OCI-LY1 (cell line): ENCODE measurements at regions not wholly inside any gene's neighbourhood (a gene's known extent, or its start where the extent isn't known, plus 50 kb on each side); places are given as distances from the start of the nearest gene placed in this dataset.

Source experiments
- H2AFZ ChIP-seq: fragments of 200-600 bp; sonication (generic), shearing (Covaris generic); 2 replicates; pipeline ENCODE4 v1.6.0; 2014; ENCODE audit warnings: antibody characterized with exemption, mild to moderate bottlenecking, low read length
- H3F3A ChIP-seq: fragments of 200-600 bp; sonication (generic), shearing (Covaris generic); 2 replicates; pipeline ENCODE4 v1.6.0; 2014; ENCODE audit warnings: mild to moderate bottlenecking, antibody characterized with exemption, low read length, moderate library complexity; ENCODE audit not compliant: insufficient read depth
- H3K27ac ChIP-seq: fragments of 200-600 bp; sonication (generic); 2 replicates; pipeline ENCODE4 v1.5.1; 2014; ENCODE audit warnings: low read length, mixed run types, mild to moderate bottlenecking, low read depth; ENCODE audit not compliant: poor library complexity, severe bottlenecking
- H3K27me3 ChIP-seq: fragments of 200-600 bp; sonication (generic); 2 replicates; pipeline ENCODE4 v1.6.0; 2014; ENCODE audit warnings: antibody characterized with exemption, mild to moderate bottlenecking, low read length, moderate library complexity; ENCODE audit not compliant: insufficient read depth
- H3K36me3 ChIP-seq: fragments of 200-600 bp; sonication (generic); 2 replicates; pipeline ENCODE4 v1.6.1; 2014; ENCODE audit warnings: mild to moderate bottlenecking, antibody characterized with exemption, low read length, moderate library complexity, mixed read lengths; ENCODE audit not compliant: insufficient read depth
- H3K4me1 ChIP-seq: fragments of 200-600 bp; sonication (generic); 2 replicates; pipeline ENCODE4 v1.5.1; 2014; ENCODE audit warnings: mild to moderate bottlenecking, low read length, moderate library complexity; ENCODE audit not compliant: insufficient read depth, severe bottlenecking
- H3K4me2 ChIP-seq: fragments of 200-600 bp; sonication (generic), shearing (Covaris generic); 2 replicates; pipeline ENCODE4 v1.6.1; 2014; ENCODE audit warnings: low read length
- H3K4me3 ChIP-seq: fragments of 200-600 bp; sonication (generic); 2 replicates; pipeline ENCODE4 v1.5.1; 2014; ENCODE audit warnings: low read length, low read depth, mild to moderate bottlenecking, mixed read lengths; ENCODE audit not compliant: poor library complexity, severe bottlenecking
- H3K79me2 ChIP-seq: fragments of 200-600 bp; shearing (Covaris generic); 2 replicates; pipeline ENCODE4 v1.6.1; 2016; ENCODE audit warnings: mixed run types, low read length, mixed read lengths; ENCODE audit not compliant: insufficient read depth
- H3K9ac ChIP-seq: fragments of 200-600 bp; sonication (generic), shearing (Covaris generic); 2 replicates; pipeline ENCODE4 v1.6.1; 2014; ENCODE audit warnings: mild to moderate bottlenecking, low read length, mixed read lengths
- H3K9me2 ChIP-seq: fragments of 200-600 bp; sonication (generic), shearing (Covaris generic); 2 replicates; pipeline ENCODE4 v1.6.1; 2014; ENCODE audit warnings: low read depth, mild to moderate bottlenecking, low read length, mixed read lengths
- H3K9me3 ChIP-seq: fragments of 200-600 bp; shearing (Covaris generic); 2 replicates; pipeline ENCODE4 v1.6.1; 2014; ENCODE audit warnings: low read length, mixed read lengths
- H4K20me1 ChIP-seq: fragments of 200-600 bp; sonication (generic), shearing (Covaris generic); 2 replicates; pipeline ENCODE4 v1.6.0; 2016; ENCODE audit warnings: mild to moderate bottlenecking, low read length; ENCODE audit not compliant: insufficient read depth
- CTCF ChIP-seq: fragments of 200-600 bp; sonication (generic), shearing (Covaris generic); IDR thresholded peaks from 2 replicates; pipeline ENCODE4 v1.5.1; 2017; ENCODE audit warnings: mild to moderate bottlenecking, antibody characterized with exemption, low read length, moderate library complexity, mixed read lengths
- EZH2 ChIP-seq: fragments of 200-600 bp; sonication (generic), shearing (Covaris generic); IDR thresholded peaks from 2 replicates; pipeline ENCODE4 v1.8.0; 2017; ENCODE audit warnings: borderline replicate concordance, mixed run types, mild to moderate bottlenecking, antibody characterized with exemption, low read length, moderate library complexity, mixed read lengths

GRCh38 chr2:19111354-19111753 lies 247.1 kb downstream of the OSR1 start:
- H3F3A ChIP-seq = no peaks in the 10 kb centered on the region
- no peaks in the 10 kb centered on the region for H3K9me2 ChIP-seq
- H3K36me3 ChIP-seq = no peaks in the 10 kb centered on the region
- H2AFZ ChIP-seq = no peak overlapping the region
- H3K9ac ChIP-seq = no peak overlapping the region
- no peaks in the 10 kb centered on the region for H3K79me2 ChIP-seq
- no peaks in the 10 kb centered on the region for H3K9me3 ChIP-seq
- no peaks in the 10 kb centered on the region for H4K20me1 ChIP-seq
- H3K27ac ChIP-seq = no peak overlapping the region
- H3K4me3 ChIP-seq = no peak overlapping the region
- H3K27me3 ChIP-seq = no peaks in the 10 kb centered on the region
- no peak overlapping the region for H3K4me2 ChIP-seq
- no peak for TF ChIP-seq CTCF
- no peaks in the 10 kb centered on the region for H3K4me1 ChIP-seq

GRCh38 chr2:19109518-19109917 lies 248.9 kb downstream of the OSR1 start:
- Histone ChIP-seq H3K4me1 (no peaks in the 10 kb centered on the region), H3K27me3 (no peaks in the 10 kb centered on the region), H3K9ac (no peak overlapping the region), H3K36me3 (no peaks in the 10 kb centered on the region), H2AFZ (no peak overlapping the region), H3K4me2 (no peak overlapping the region), H3F3A (no peaks in the 10 kb centered on the region), H3K79me2 (no peaks in the 10 kb centered on the region), H4K20me1 (no peaks in the 10 kb centered on the region), H3K4me3 (no peak overlapping the region), H3K27ac (no peak overlapping the region), H3K9me3 (no peaks in the 10 kb centered on the region), H3K9me2 (no peaks in the 10 kb centered on the region)
- TF ChIP-seq EZH2 (no peak), CTCF (no peak)

- Histone ChIP-seq H3K79me2 (no peaks in the 10 kb centered on the region), H3K27me3 (no peaks in the 10 kb centered on the region), H3K4me2 (no peak overlapping the region), H3K4me1 (no peaks in the 10 kb centered on the region), H3K36me3 (no peaks in the 10 kb centered on the region), H2AFZ (no peak overlapping the region), H3F3A (no peaks in the 10 kb centered on the region), H3K9me3 (no peaks in the 10 kb centered on the region), H4K20me1 (no peaks in the 10 kb centered on the region), H3K9ac (no peak overlapping the region), H3K9me2 (no peaks in the 10 kb centered on the region), H3K27ac (no peak overlapping the region), H3K4me3 (no peak overlapping the region)
- no peak for TF ChIP-seq CTCF
- no peak for TF ChIP-seq EZH2
Measured at GRCh38 chr2:19106376-19106775, 252.0 kb downstream of the OSR1 start.
